HG03354 (cell line): ENCODE measurements at regions not wholly inside any gene's neighbourhood (a gene's known extent, or its start where the extent isn't known, plus 50 kb on each side); places are given as distances from the start of the nearest gene placed in this dataset.
A peak's percentile ranks its signal among the peaks of the same experiment; 100 is the strongest.

Experiments
- ATAC-seq: cut with Tn5 transposase; IDR thresholded peaks from one replicate; pipeline ENCODE4 v1.9.1; 2021; ENCODE audit warnings: mild to moderate bottlenecking; ENCODE audit not compliant: unreplicated experiment, poor library complexity, severe bottlenecking

GRCh38 chr5:74502479-74502950 lies 138.0 kb downstream of the ENC1 start:
- ATAC-seq, result no peak

GRCh38 chr5:74501674-74502478 lies 138.7 kb downstream of the ENC1 start:
- no peak for ATAC-seq

- no peak for ATAC-seq
These were observed 140.2 kb downstream of the ENC1 start for GRCh38 chr5:74500110-74500917.

- ATAC-seq, result no peak
These were observed 141.1 kb downstream of the ENC1 start for GRCh38 chr5:74499256-74500050.

GRCh38 chr5:74497706-74498105 lies 142.8 kb downstream of the ENC1 start:
- no peak for ATAC-seq

- ATAC-seq, result no peak
These were observed 147.1 kb downstream of the ENC1 start for GRCh38 chr5:74493411-74493810.

GRCh38 chr5:74492230-74492629 lies 148.3 kb downstream of the ENC1 start:
- ATAC-seq, result no peak

GRCh38 chr5:74491586-74491985 lies 148.9 kb downstream of the ENC1 start:
- ATAC-seq, result no peak

GRCh38 chr5:74490814-74491213 lies 149.7 kb downstream of the ENC1 start:
- peak; percentile 100 for ATAC-seq

GRCh38 chr5:74482990-74483389 lies 157.5 kb downstream of the ENC1 start:
- no peak for ATAC-seq

- ATAC-seq, result no peak
These were observed 158.0 kb downstream of the ENC1 start for GRCh38 chr5:74482523-74482922.

- peak; percentile 95 for ATAC-seq
These were observed 159.2 kb downstream of the ENC1 start for GRCh38 chr5:74481357-74481756.

GRCh38 chr5:74480201-74480600 lies 160.3 kb downstream of the ENC1 start:
- ATAC-seq, result no peak

GRCh38 chr5:74478328-74478727 lies 162.2 kb downstream of the ENC1 start:
- no peak for ATAC-seq

GRCh38 chr5:74477761-74478160 lies 162.8 kb downstream of the ENC1 start:
- no peak for ATAC-seq

- no peak for ATAC-seq
These were observed 163.6 kb downstream of the ENC1 start for GRCh38 chr5:74476819-74477453.

GRCh38 chr5:74476046-74476818 lies 164.3 kb downstream of the ENC1 start:
- no peak for ATAC-seq

GRCh38 chr5:74471875-74472274 lies 168.7 kb downstream of the ENC1 start:
- ATAC-seq, result no peak
